ENCODE measurements at regions not wholly inside any gene's neighbourhood (a gene's known extent, or its start where the extent isn't known, plus 50 kb on each side); places are given as distances from the start of the nearest gene placed in this dataset.
"Not testable (repeated sequence)": the region's sequence is repeated elsewhere in the genome, so short reads cannot be mapped to it uniquely, and the experiment has no call there.

DNA sequence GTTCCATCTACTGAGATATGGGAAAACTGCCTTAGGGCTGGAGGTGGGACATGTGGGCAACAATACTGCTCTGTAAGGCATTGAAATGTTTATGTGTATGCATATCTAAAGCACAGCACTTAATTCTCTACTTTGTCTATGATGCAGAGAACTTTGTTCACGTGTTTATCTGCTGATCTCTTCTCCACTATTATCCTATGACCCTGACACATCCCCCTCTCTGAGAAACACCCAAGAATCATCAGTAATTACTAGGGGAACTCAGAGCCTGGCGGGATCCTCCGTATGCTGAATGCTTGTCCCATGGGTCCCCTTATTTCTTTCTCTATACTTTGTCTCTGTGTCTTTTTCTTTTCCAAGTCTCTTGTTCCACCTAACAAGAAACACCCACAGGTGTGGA is 63.8 kb downstream of the OR4A15 start:
- not testable (repeated sequence) for H3K4me1 Mint-ChIP-seq (ENCODE audit: low read depth); H3K27me3 Mint-ChIP-seq (ENCODE audit: insufficient read depth); H3K4me3 Mint-ChIP-seq; H3K27ac Mint-ChIP-seq; H3K36me3 Mint-ChIP-seq (ENCODE audit: low read depth); DNase-seq
- peaks cover 26% of the 10 kb centered on the region for H3K9me3 Mint-ChIP-seq

DNA sequence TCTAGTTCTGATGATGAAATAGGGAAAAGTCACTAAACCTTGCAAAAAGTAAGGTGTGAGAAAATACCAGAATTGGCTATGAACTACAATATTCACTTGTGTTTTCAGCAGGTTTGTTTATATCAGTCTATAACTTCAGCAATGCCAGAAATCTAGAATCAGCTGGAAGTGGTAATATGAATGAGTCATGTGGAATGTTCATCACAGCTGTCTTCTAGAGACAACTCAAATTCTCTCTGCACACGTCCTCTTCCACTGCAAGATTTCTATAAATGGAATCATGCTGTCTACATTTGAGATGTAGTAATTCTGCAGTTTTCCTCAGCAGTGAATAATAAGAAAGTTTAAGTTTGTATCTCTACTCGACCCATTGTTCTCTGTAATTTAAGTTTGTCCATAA is 89.9 kb downstream of the OR4A15 start:
- Mint-ChIP-seq H3K27me3 (ENCODE audit: insufficient read depth) (no peaks in the 10 kb centered on the region; the same call in 1 of the 2 replicates), H3K27ac (no peak overlapping the region), H3K36me3 (ENCODE audit: low read depth) (no peaks in the 10 kb centered on the region; the same call in 1 of the 2 replicates), H3K4me3 (no peak overlapping the region), H3K9me3 (peaks cover 37% of the 10 kb centered on the region), H3K4me1 (ENCODE audit: low read depth) (no peaks in the 10 kb centered on the region)
- no peak for TF ChIP-seq CTCF (IDR thresholded peaks at IDR 0.05)
- no peak for DNase-seq

DNA sequence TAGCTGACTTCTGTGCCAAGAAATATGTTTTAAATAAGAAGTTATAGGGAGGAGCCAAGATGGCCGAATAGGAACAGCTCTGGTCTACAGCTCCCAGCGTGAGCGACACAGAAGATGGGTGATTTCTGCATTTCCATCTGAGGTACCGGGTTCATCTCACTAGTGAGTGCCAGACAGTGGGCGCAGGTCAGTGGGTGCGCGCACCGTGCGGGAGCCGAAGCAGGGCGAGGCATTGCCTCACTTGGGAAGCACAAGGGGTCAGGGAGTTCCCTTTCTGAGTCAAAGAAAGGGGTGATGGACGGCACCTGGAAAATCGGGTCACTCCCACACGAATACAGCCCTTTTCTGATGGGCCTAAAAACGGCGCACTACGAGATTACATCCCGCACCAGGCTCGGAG is 92.1 kb downstream of the OR4A15 start:
- DNase-seq; H3K27me3 Mint-ChIP-seq (ENCODE audit: insufficient read depth); H3K27ac Mint-ChIP-seq; H3K4me3 Mint-ChIP-seq; H3K36me3 Mint-ChIP-seq (ENCODE audit: low read depth); H3K4me1 Mint-ChIP-seq (ENCODE audit: low read depth): not testable (repeated sequence)
- H3K9me3 Mint-ChIP-seq, result peaks cover 34% of the 10 kb centered on the region

GRCh38 chr11:55474321-55474720 is 79.9 kb upstream of the OR4C15 start:
- H3K4me1 Mint-ChIP-seq (ENCODE audit: low read depth), result no peaks in the 10 kb centered on the region
- no peak for DNase-seq
- H3K36me3 Mint-ChIP-seq (ENCODE audit: low read depth), result no peaks in the 10 kb centered on the region
- H3K27ac Mint-ChIP-seq, result no peak overlapping the region
- H3K9me3 Mint-ChIP-seq, result peaks cover 24% of the 10 kb centered on the region
- H3K27me3 Mint-ChIP-seq (ENCODE audit: insufficient read depth), result no peaks in the 10 kb centered on the region
- no peak overlapping the region for H3K4me3 Mint-ChIP-seq
- TF ChIP-seq CTCF (IDR thresholded peaks at IDR 0.05), result no peak

GRCh38 chr11:55481416-55481815 is 72.9 kb upstream of the OR4C15 start:
- Mint-ChIP-seq H3K27me3 (ENCODE audit: insufficient read depth) (no peaks in the 10 kb centered on the region), H3K27ac (no peak overlapping the region), H3K4me1 (ENCODE audit: low read depth) (no peaks in the 10 kb centered on the region), H3K36me3 (ENCODE audit: low read depth) (no peaks in the 10 kb centered on the region), H3K9me3 (peaks cover 31% of the 10 kb centered on the region), H3K4me3 (no peak overlapping the region)
- TF ChIP-seq CTCF (IDR thresholded peaks at IDR 0.05), result no peak
- no peak for DNase-seq

DNA sequence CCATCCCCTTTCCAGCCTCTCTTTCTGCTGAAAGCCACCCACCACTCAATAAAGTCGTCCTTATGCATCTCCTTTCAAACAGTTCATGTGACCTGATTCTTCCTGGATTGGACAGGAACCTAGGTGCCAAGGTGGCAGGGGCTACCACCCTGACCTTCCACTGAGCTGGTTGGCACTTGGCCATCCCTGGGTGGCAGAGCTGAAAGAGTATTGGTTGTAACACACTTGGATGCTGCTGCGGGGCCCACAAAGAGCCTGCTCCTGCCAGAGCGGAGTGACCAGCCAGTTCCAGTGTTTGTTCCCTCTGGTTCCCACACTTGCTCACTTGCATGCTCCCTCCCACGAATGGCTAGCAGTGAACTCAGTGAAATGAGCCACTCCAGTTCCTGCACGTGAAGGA is 57.2 kb upstream of the OR4C15 start:
- Mint-ChIP-seq H3K27ac (no peak overlapping the region), H3K4me1 (ENCODE audit: low read depth) (no peaks in the 10 kb centered on the region), H3K4me3 (no peak overlapping the region), H3K27me3 (ENCODE audit: insufficient read depth) (no peaks in the 10 kb centered on the region), H3K36me3 (ENCODE audit: low read depth) (peaks cover 1% of the 10 kb centered on the region), H3K9me3 (peaks cover 66% of the 10 kb centered on the region)
- DNase-seq, result no peak
- TF ChIP-seq CTCF (IDR thresholded peaks at IDR 0.05), result no peak

- Mint-ChIP-seq H3K36me3 (ENCODE audit: low read depth) (peaks cover 6% of the 10 kb centered on the region), H3K9me3 (peaks cover 52% of the 10 kb centered on the region), H3K27ac (no peak overlapping the region), H3K4me1 (ENCODE audit: low read depth) (no peaks in the 10 kb centered on the region), H3K4me3 (no peak overlapping the region), H3K27me3 (ENCODE audit: insufficient read depth) (no peaks in the 10 kb centered on the region)
- no peak for DNase-seq
- TF ChIP-seq CTCF (IDR thresholded peaks at IDR 0.05), result no peak
These were observed 53.3 kb upstream of the OR4C15 start for GRCh38 chr11:55501014-55501413.
